GM23338 (cell line): ENCODE measurements at regions not wholly inside any gene's neighbourhood (a gene's known extent, or its start where the extent isn't known, plus 50 kb on each side); places are given as distances from the start of the nearest gene placed in this dataset.

Source experiments
- ATAC-seq: fragments of 200-7000 bp; cut with Tn5 transposase; 3 replicates; pipeline ENCODE4 v1.9.1; 2020
- DNase-seq: peaks from one replicate; pipeline ENCODE4 v3.0.0-alpha.2; 2015; ENCODE audit warnings: low spot score
- H2AFZ ChIP-seq: fragments of 200-600 bp; sonication (generic); 2 replicates; pipeline ENCODE4 v1.8.0; 2016; ENCODE audit warnings: antibody characterized with exemption, mild to moderate bottlenecking, moderate library complexity
- H3F3A ChIP-seq: fragments of 200-600 bp; sonication (generic); replicated peaks from 2 replicates; pipeline ENCODE4 v1.8.0; 2017; ENCODE audit warnings: antibody characterized with exemption, mixed run types, low read depth
- H3K27ac ChIP-seq: fragments of 200-600 bp; sonication (generic); 2 replicates; pipeline ENCODE4 v1.6.1; 2016; ENCODE audit warnings: low read depth
- H3K27me3 ChIP-seq: fragments of 200-600 bp; sonication (generic); 2 replicates; pipeline ENCODE4 v1.8.0; 2016; ENCODE audit warnings: mild to moderate bottlenecking, mixed run types, moderate library complexity; ENCODE audit not compliant: insufficient read depth
- H3K36me3 ChIP-seq: fragments of 200-600 bp; sonication (generic); 2 replicates; pipeline ENCODE4 v1.8.0; 2016; ENCODE audit warnings: mild to moderate bottlenecking; ENCODE audit not compliant: insufficient read depth
- H3K4me1 ChIP-seq: fragments of 200-600 bp; sonication (generic); 2 replicates; pipeline ENCODE4 v1.8.0; 2016; ENCODE audit warnings: mild to moderate bottlenecking, moderate library complexity; ENCODE audit not compliant: insufficient read depth
- H3K4me2 ChIP-seq: fragments of 200-600 bp; sonication (generic); 2 replicates; pipeline ENCODE4 v1.7.1; 2017; ENCODE audit warnings: mixed run types
- H3K4me3 ChIP-seq: fragments of 200-600 bp; sonication (generic); 2 replicates; pipeline ENCODE4 v1.6.1; 2016; ENCODE audit warnings: mixed run types
- H3K79me2 ChIP-seq: fragments of 200-600 bp; sonication (generic); replicated peaks from 2 replicates; pipeline ENCODE4 v1.8.0; 2017; ENCODE audit warnings: mild to moderate bottlenecking; ENCODE audit not compliant: insufficient read depth
- H3K9me2 ChIP-seq: fragments of 200-600 bp; sonication (generic); 2 replicates; pipeline ENCODE4 v1.8.0; 2017; ENCODE audit not compliant: insufficient read depth
- H4K20me1 ChIP-seq: fragments of 200-600 bp; sonication (generic); replicated peaks from 2 replicates; pipeline ENCODE4 v1.8.0; 2017; ENCODE audit warnings: mild to moderate bottlenecking; ENCODE audit not compliant: insufficient read depth
- H3K27ac Mint-ChIP-seq: 2 replicates; pipeline ENCODE4 v1.8.0; 2020; ENCODE audit warnings: inconsistent platforms, mild to moderate bottlenecking, moderate library complexity, mixed read lengths
- H3K27me3 Mint-ChIP-seq: 3 replicates; pipeline ENCODE4 v1.8.0; 2022; ENCODE audit warnings: low read depth, mild to moderate bottlenecking, moderate library complexity, mixed read lengths, inconsistent platforms; ENCODE audit not compliant: insufficient read depth, poor library complexity
- H3K36me3 Mint-ChIP-seq: 3 replicates; pipeline ENCODE4 v1.8.0; 2021; ENCODE audit warnings: low read depth, mild to moderate bottlenecking, inconsistent platforms, moderate library complexity, mixed read lengths
- H3K4me1 Mint-ChIP-seq: 3 replicates; pipeline ENCODE4 v1.8.0; 2020; ENCODE audit warnings: mild to moderate bottlenecking, inconsistent platforms, mixed read lengths
- H3K4me3 Mint-ChIP-seq: 3 replicates; pipeline ENCODE4 v1.8.0; 2021; ENCODE audit warnings: moderate library complexity, mild to moderate bottlenecking, inconsistent platforms, mixed read lengths
- H3K9me3 Mint-ChIP-seq: 3 replicates; pipeline ENCODE4 v1.8.0; 2020; ENCODE audit warnings: moderate library complexity, mild to moderate bottlenecking, inconsistent platforms, mixed read lengths
- CREB1 ChIP-seq: fragments of 250-450 bp; sonication (Bioruptor Pico); IDR thresholded peaks from 2 replicates; pipeline ENCODE4 v1.5.0; 2020; ENCODE audit warnings: low read depth, mild to moderate bottlenecking, moderate library complexity
- CTCF ChIP-seq, 2 experiments: fragments of 200-600 bp in 1 of 2; sonication (generic) in 1 of 2; conservative IDR thresholded peaks; 2 replicates each; pipeline versions ENCODE4 v1.5.1 to v1.6.1; 2016 to 2017; ENCODE audit warnings: antibody characterized with exemption in 2 of 2, low read depth in 2 of 2, mild to moderate bottlenecking in 2 of 2, moderate library complexity in 1 of 2
- JUNB ChIP-seq: IDR thresholded peaks from one replicate; pipeline ENCODE4 v1.6.1; 2016; ENCODE audit warnings: antibody characterized with exemption; ENCODE audit not compliant: unreplicated experiment
- NANOG ChIP-seq: IDR thresholded peaks from 2 replicates; pipeline ENCODE4 v1.6.1; 2016; ENCODE audit warnings: antibody characterized with exemption, borderline replicate concordance
- ZNF114 ChIP-seq: fragments of 250-450 bp; sonication (Bioruptor Pico); IDR thresholded peaks from 2 replicates; pipeline ENCODE4 v1.5.0; 2020; ENCODE audit warnings: mild to moderate bottlenecking, moderate library complexity

- Histone ChIP-seq H2AFZ (no peak overlapping the region), H4K20me1 (no peaks in the 10 kb centered on the region; the same call in 1 of the 2 replicates), H3K4me1 (peaks cover 10% of the 10 kb centered on the region), H3K27me3 (no peaks in the 10 kb centered on the region), H3K79me2 (peaks cover 51% of the 10 kb centered on the region), H3K4me3 (no peak overlapping the region), H3K4me2 (no peak overlapping the region), H3K27ac (no peak overlapping the region), H3K9me2 (no peaks in the 10 kb centered on the region), H3K36me3 (no peaks in the 10 kb centered on the region), H3F3A (no peaks in the 10 kb centered on the region)
- peaks cover 23% of the 10 kb centered on the region for H3K27me3 Mint-ChIP-seq
- no peak overlapping the region for H3K27ac Mint-ChIP-seq
- ATAC-seq: no peak
- TF ChIP-seq NANOG (no peak), CTCF (conservative IDR thresholded peaks at IDR 0.05; ENCODE audit: low read depth in 2 of 2) (no peak), JUNB (no peak)
- no peak for DNase-seq
- peaks cover 29% of the 10 kb centered on the region for H3K4me1 Mint-ChIP-seq
- peaks cover 18% of the 10 kb centered on the region; the same call in 2 of the 3 replicates for H3K36me3 Mint-ChIP-seq
- no peaks in the 10 kb centered on the region; the same call in 2 of the 3 replicates for H3K9me3 Mint-ChIP-seq
- peak overlapping the region; percentile 12; the same call in 1 of the 3 replicates for H3K4me3 Mint-ChIP-seq
These were observed 265.3 kb downstream of the SEC14L1 start for GRCh38 chr17:77405867-77406732.

- peaks cover 10% of the 10 kb centered on the region for H3K4me1 ChIP-seq
- no peaks in the 10 kb centered on the region for H3F3A ChIP-seq
- Mint-ChIP-seq H3K27ac (no peak overlapping the region; the same call in 1 of the 2 replicates), H3K36me3 (peaks cover 11% of the 10 kb centered on the region; the same call in 1 of the 3 replicates), H3K27me3 (peaks cover 17% of the 10 kb centered on the region), H3K4me1 (peaks cover 29% of the 10 kb centered on the region), H3K4me3 (no peak overlapping the region; the same call in 2 of the 3 replicates), H3K9me3 (no peaks in the 10 kb centered on the region; the same call in 2 of the 3 replicates)
- H3K9me2 ChIP-seq: no peaks in the 10 kb centered on the region
- TF ChIP-seq ZNF114 (CRISPR knock-in tag) (no peak), JUNB (no peak), CREB1 (CRISPR knock-in tag) (no peak)
- DNase-seq (no peak), ATAC-seq (no peak)
- H3K36me3 ChIP-seq: no peaks in the 10 kb centered on the region
- H2AFZ ChIP-seq: no peak overlapping the region
- no peak overlapping the region for H3K27ac ChIP-seq
- H3K4me3 ChIP-seq: no peak overlapping the region
- H3K27me3 ChIP-seq: no peaks in the 10 kb centered on the region
- peaks cover 62% of the 10 kb centered on the region for H3K79me2 ChIP-seq
- no peaks in the 10 kb centered on the region; the same call in 1 of the 2 replicates for H4K20me1 ChIP-seq
- H3K4me2 ChIP-seq: no peak overlapping the region
These were observed 266.8 kb downstream of the SEC14L1 start for GRCh38 chr17:77407321-77408277.
